ENCODE measurements at regions not wholly inside any gene's neighbourhood (a gene's known extent, or its start where the extent isn't known, plus 50 kb on each side); places are given as distances from the start of the nearest gene placed in this dataset.

DNA sequence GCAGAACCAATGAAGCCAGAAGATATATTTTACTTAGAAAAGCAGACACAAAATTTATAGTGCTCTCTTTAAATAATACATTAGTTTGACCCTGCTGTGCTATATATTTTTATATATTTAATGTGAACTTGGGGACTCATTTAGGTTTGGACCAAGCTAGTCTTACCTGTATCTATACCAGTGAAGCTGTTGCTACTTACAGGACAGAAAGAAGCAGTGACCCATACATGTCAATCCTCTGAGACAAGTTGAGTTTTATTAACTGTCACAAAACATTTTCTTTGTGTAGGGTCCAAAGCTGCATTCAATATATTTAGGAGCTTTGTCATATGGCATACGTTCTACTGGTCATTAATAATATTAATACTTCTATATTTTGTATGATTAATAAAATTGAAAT is 327.7 kb upstream of the NUDT12 start:
- Histone ChIP-seq H3K4me3 (replicated peaks in 1 of 2; ENCODE audit: low read depth in 1 of 2, low read length in 2 of 2) (no peak overlapping the region), H3K27me3 (ENCODE audit: insufficient read depth, low read length) (no peaks in the 10 kb centered on the region), H4K20me1 (ENCODE audit: insufficient read depth) (no peaks in the 10 kb centered on the region), H3K79me2 (ENCODE audit: insufficient read depth, low read length) (no peaks in the 10 kb centered on the region), H3K9ac (ENCODE audit: low read length) (no peak overlapping the region), H3K4me1 (ENCODE audit: control insufficient read depth in 1 of 2, insufficient read depth in 2 of 2, low read length in 2 of 2) (no peaks in the 10 kb centered on the region), H3K9me2 (ENCODE audit: insufficient read depth) (no peaks in the 10 kb centered on the region), H3K9me3 (ENCODE audit: control insufficient read depth in 1 of 2, insufficient read depth in 1 of 2, low read depth in 1 of 2, low read length in 2 of 2) (no peaks in the 10 kb centered on the region), H3K4me2 (ENCODE audit: low read length) (no peak overlapping the region), H3K27ac (ENCODE audit: low read depth, low read length) (no peak overlapping the region), H2AFZ (ENCODE audit: low read depth, low read length, poor library complexity, severe bottlenecking) (no peak overlapping the region), H3K36me3 (ENCODE audit: control insufficient read depth in 1 of 2, insufficient read depth in 2 of 2, low read length in 2 of 2) (no peaks in the 10 kb centered on the region)
- POLR2A ChIA-PET, result no interaction called here
- CTCF ChIA-PET, result no interaction called here
- TF ChIP-seq, protein P1, sequence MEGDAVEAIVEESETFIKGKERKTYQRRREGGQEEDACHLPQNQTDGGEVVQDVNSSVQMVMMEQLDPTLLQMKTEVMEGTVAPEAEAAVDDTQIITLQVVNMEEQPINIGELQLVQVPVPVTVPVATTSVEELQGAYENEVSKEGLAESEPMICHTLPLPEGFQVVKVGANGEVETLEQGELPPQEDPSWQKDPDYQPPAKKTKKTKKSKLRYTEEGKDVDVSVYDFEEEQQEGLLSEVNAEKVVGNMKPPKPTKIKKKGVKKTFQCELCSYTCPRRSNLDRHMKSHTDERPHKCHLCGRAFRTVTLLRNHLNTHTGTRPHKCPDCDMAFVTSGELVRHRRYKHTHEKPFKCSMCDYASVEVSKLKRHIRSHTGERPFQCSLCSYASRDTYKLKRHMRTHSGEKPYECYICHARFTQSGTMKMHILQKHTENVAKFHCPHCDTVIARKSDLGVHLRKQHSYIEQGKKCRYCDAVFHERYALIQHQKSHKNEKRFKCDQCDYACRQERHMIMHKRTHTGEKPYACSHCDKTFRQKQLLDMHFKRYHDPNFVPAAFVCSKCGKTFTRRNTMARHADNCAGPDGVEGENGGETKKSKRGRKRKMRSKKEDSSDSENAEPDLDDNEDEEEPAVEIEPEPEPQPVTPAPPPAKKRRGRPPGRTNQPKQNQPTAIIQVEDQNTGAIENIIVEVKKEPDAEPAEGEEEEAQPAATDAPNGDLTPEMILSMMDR (IDR thresholded peaks at IDR 0.05 in 2 of 3, conservative IDR thresholded peaks at IDR 0.05 in 1 of 3; ENCODE audit: borderline replicate concordance in 1 of 3, insufficient read depth in 1 of 3, low read depth in 2 of 3, low read length in 2 of 3), result no peak
- TF ChIP-seq FOSL1 (IDR thresholded peaks at IDR 0.05; ENCODE audit: low read depth) (no peak), EZH2 (IDR thresholded peaks at IDR 0.05) (no peak), SP1 (IDR thresholded peaks at IDR 0.05; ENCODE audit: low read depth) (no peak), EGR1 (IDR thresholded peaks at IDR 0.05; ENCODE audit: low read depth) (no peak), POLR2A (IDR thresholded peaks at IDR 0.05; ENCODE audit: borderline replicate concordance, extremely low read depth, insufficient read depth, insufficient read length) (no peak), RAD21 (IDR thresholded peaks at IDR 0.05; ENCODE audit: low read depth) (no peak)
- DNase-seq (ENCODE audit: low read depth, low spot score) (no peak), ATAC-seq (no peak)
- intact Hi-C loops (cut with micrococcal nuclease), result no loop called here
- RAD21 ChIA-PET (ENCODE audit: low non-redundant PET in 1 of 2, low total read pairs in 2 of 2, uncharacterized antibody in 2 of 2, unreplicated experiment in 2 of 2), result no interaction called here
- no TSS peak for BruUV-seq (replicated peaks)

DNA sequence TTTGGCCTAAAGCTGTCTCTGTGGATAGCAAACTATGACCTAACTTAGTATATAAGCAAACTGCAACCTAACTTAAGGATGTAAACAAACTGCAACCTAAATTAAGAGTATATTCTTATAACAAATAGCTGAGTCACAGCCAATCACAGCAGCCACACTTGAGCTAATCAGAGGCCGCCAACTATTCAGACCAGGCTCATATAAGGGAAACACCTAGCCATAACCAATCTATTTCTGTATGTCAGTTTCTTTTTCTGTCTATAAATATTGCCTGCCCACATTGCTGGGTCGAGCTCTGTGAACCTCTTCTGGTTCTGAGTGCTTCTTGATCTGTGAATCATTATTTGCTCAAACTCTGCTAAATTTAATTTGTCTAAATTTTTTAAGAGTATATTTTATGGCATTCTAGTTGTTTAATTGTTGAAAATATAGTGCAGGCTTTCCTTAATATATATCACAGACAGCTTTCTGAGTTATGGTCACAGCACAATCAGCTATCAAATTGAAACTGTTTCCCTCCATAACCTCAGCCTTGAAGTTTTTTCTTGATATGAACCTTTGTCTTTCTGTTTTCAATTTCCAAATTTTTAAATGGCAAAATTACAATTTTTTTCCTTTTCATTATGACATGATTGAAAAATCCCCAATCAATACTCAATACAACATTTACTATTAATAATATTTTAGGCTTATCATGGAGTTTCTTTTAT is 327.1 kb upstream of the NUDT12 start:
- Histone ChIP-seq H3K4me1 (ENCODE audit: control insufficient read depth in 1 of 2, insufficient read depth in 2 of 2, low read length in 2 of 2) (no peaks in the 10 kb centered on the region), H3K36me3 (ENCODE audit: control insufficient read depth in 1 of 2, insufficient read depth in 2 of 2, low read length in 2 of 2) (no peaks in the 10 kb centered on the region), H3K9ac (ENCODE audit: low read length) (no peak overlapping the region), H2AFZ (ENCODE audit: low read depth, low read length, poor library complexity, severe bottlenecking) (peak overlapping the region; percentile 19), H4K20me1 (ENCODE audit: insufficient read depth) (no peaks in the 10 kb centered on the region), H3K27me3 (ENCODE audit: insufficient read depth, low read length) (no peaks in the 10 kb centered on the region), H3K79me2 (ENCODE audit: insufficient read depth, low read length) (no peaks in the 10 kb centered on the region), H3K9me2 (ENCODE audit: insufficient read depth) (no peaks in the 10 kb centered on the region), H3K4me2 (ENCODE audit: low read length) (no peak overlapping the region), H3K27ac (ENCODE audit: low read depth, low read length) (no peak overlapping the region), H3K4me3 (replicated peaks in 1 of 2; ENCODE audit: low read depth in 1 of 2, low read length in 2 of 2) (no peak overlapping the region), H3K9me3 (ENCODE audit: control insufficient read depth in 1 of 2, insufficient read depth in 1 of 2, low read depth in 1 of 2, low read length in 2 of 2) (no peaks in the 10 kb centered on the region)
- ATAC-seq (no peak), DNase-seq (ENCODE audit: low read depth, low spot score) (no peak)
- RAD21 ChIA-PET (ENCODE audit: low non-redundant PET in 1 of 2, low total read pairs in 2 of 2, uncharacterized antibody in 2 of 2, unreplicated experiment in 2 of 2), result no interaction called here
- CTCF ChIA-PET, result no interaction called here
- POLR2A ChIA-PET, result no interaction called here
- no TSS peak for BruUV-seq (replicated peaks)
- intact Hi-C loops (cut with micrococcal nuclease), result no loop called here
- TF ChIP-seq, protein P2, sequence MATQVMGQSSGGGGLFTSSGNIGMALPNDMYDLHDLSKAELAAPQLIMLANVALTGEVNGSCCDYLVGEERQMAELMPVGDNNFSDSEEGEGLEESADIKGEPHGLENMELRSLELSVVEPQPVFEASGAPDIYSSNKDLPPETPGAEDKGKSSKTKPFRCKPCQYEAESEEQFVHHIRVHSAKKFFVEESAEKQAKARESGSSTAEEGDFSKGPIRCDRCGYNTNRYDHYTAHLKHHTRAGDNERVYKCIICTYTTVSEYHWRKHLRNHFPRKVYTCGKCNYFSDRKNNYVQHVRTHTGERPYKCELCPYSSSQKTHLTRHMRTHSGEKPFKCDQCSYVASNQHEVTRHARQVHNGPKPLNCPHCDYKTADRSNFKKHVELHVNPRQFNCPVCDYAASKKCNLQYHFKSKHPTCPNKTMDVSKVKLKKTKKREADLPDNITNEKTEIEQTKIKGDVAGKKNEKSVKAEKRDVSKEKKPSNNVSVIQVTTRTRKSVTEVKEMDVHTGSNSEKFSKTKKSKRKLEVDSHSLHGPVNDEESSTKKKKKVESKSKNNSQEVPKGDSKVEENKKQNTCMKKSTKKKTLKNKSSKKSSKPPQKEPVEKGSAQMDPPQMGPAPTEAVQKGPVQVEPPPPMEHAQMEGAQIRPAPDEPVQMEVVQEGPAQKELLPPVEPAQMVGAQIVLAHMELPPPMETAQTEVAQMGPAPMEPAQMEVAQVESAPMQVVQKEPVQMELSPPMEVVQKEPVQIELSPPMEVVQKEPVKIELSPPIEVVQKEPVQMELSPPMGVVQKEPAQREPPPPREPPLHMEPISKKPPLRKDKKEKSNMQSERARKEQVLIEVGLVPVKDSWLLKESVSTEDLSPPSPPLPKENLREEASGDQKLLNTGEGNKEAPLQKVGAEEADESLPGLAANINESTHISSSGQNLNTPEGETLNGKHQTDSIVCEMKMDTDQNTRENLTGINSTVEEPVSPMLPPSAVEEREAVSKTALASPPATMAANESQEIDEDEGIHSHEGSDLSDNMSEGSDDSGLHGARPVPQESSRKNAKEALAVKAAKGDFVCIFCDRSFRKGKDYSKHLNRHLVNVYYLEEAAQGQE (IDR thresholded peaks at IDR 0.05; ENCODE audit: low read depth), result no peak
- TF ChIP-seq, protein P3, sequence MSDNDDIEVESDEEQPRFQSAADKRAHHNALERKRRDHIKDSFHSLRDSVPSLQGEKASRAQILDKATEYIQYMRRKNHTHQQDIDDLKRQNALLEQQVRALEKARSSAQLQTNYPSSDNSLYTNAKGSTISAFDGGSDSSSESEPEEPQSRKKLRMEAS (IDR thresholded peaks at IDR 0.05), result no peak
- TF ChIP-seq SP1 (IDR thresholded peaks at IDR 0.05; ENCODE audit: low read depth), result no peak
- TF ChIP-seq TCF7L2 (IDR thresholded peaks at IDR 0.05; ENCODE audit: borderline replicate concordance, extremely low read depth, insufficient read depth, insufficient read length), result no peak
- TF ChIP-seq FOSL1 (IDR thresholded peaks at IDR 0.05; ENCODE audit: low read depth), result no peak
- no peak for TF ChIP-seq RAD21 (IDR thresholded peaks at IDR 0.05; ENCODE audit: low read depth)
- no peak for TF ChIP-seq CEBPB (IDR thresholded peaks at IDR 0.05; ENCODE audit: low read depth)
- TF ChIP-seq ZNF274 (IDR thresholded peaks at IDR 0.05; ENCODE audit: low read depth, low read length), result no peak

Data from HCT116 (cell line).